Lower leg skin (tissue), 3 donors: ENCODE measurements at regions not wholly inside any gene's neighbourhood (a gene's known extent, or its start where the extent isn't known, plus 50 kb on each side); places are given as distances from the start of the nearest gene placed in this dataset.

Experiments
- POLR2A ChIP-seq, 2 donors: fragments of 450-650 bp; IDR thresholded peaks; one replicate each; pipeline ENCODE4 v1.6.1; 2016 to 2017; ENCODE audit warnings: antibody characterized with exemption in 2 of 2, mild to moderate bottlenecking in 1 of 2, moderate library complexity in 1 of 2
- TF ChIP-seq, protein P1 (sequence below), 3 donors: fragments of 450-650 bp; IDR thresholded peaks; one replicate each; pipeline ENCODE4 v1.5.1; 2016; ENCODE audit warnings: antibody characterized with exemption in 3 of 3, mild to moderate bottlenecking in 3 of 3, moderate library complexity in 2 of 3

- TF ChIP-seq, protein P1, sequence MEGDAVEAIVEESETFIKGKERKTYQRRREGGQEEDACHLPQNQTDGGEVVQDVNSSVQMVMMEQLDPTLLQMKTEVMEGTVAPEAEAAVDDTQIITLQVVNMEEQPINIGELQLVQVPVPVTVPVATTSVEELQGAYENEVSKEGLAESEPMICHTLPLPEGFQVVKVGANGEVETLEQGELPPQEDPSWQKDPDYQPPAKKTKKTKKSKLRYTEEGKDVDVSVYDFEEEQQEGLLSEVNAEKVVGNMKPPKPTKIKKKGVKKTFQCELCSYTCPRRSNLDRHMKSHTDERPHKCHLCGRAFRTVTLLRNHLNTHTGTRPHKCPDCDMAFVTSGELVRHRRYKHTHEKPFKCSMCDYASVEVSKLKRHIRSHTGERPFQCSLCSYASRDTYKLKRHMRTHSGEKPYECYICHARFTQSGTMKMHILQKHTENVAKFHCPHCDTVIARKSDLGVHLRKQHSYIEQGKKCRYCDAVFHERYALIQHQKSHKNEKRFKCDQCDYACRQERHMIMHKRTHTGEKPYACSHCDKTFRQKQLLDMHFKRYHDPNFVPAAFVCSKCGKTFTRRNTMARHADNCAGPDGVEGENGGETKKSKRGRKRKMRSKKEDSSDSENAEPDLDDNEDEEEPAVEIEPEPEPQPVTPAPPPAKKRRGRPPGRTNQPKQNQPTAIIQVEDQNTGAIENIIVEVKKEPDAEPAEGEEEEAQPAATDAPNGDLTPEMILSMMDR (IDR thresholded peaks at IDR 0.05) = no peak
- TF ChIP-seq POLR2A (IDR thresholded peaks at IDR 0.05) = no peak
Measured at GRCh38 chr10:124158592-124158991, 65.2 kb upstream of the CHST15 start.
